ENCODE measurements at regions not wholly inside any gene's neighbourhood (a gene's known extent, or its start where the extent isn't known, plus 50 kb on each side); places are given as distances from the start of the nearest gene placed in this dataset.
A peak's percentile ranks its signal among the peaks of the same experiment; 100 is the strongest.

DNA sequence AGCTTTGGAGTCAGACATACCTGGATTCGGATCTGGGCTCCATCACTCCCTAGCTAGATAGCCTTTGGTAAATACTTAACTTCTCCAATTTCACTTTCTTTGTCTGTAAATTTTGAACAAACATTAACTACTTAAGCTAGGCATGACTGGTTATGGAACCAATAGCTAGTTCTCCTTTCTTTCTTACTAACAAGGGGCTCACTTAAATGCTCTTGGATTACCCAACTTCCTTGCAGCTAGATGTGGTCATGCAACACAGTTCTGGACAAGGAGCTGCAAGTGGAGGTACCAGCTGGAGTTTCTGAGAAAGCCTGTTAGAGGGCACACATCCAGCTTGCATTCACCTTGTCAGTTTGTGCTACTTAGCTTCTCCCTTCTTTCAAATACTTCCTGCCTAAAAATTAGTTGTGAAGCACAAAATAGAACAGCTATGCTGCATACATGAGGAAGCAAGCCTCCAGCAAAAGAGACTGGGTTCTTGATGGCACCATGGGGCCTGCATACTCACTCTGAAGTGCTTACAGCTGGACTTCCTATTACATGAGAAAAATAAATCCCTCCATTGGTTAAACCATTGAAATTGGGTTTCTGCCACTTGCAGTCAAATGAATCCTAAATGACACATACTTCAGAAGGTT is 210.1 kb upstream of the EEA1 start:
- ATAC-seq = no peak
- Histone ChIP-seq H3K79me2 (replicated peaks; ENCODE audit: insufficient read depth) (no peaks in the 10 kb centered on the region), H3K27ac (ENCODE audit: low read depth) (no peak overlapping the region), H3K27me3 (ENCODE audit: insufficient read depth) (no peaks in the 10 kb centered on the region), H4K20me1 (replicated peaks; ENCODE audit: insufficient read depth) (no peaks in the 10 kb centered on the region), H3K9me2 (ENCODE audit: insufficient read depth) (no peaks in the 10 kb centered on the region), H3F3A (replicated peaks; ENCODE audit: low read depth) (no peaks in the 10 kb centered on the region), H3K4me3 (no peak overlapping the region), H3K4me1 (ENCODE audit: insufficient read depth) (no peaks in the 10 kb centered on the region), H3K4me2 (no peak overlapping the region), H2AFZ (0 out of 2 replicates have a peak overlapping the region, but pooled peaks have one; percentile 32), H3K36me3 (ENCODE audit: insufficient read depth) (no peaks in the 10 kb centered on the region)
- H3K4me3 Mint-ChIP-seq = no peak overlapping the region
- DNase-seq (ENCODE audit: low spot score) = no peak
- no peak for TF ChIP-seq EZH2phosphoT487 (IDR thresholded peaks at IDR 0.05; ENCODE audit: unreplicated experiment)
- TF ChIP-seq, protein P1, sequence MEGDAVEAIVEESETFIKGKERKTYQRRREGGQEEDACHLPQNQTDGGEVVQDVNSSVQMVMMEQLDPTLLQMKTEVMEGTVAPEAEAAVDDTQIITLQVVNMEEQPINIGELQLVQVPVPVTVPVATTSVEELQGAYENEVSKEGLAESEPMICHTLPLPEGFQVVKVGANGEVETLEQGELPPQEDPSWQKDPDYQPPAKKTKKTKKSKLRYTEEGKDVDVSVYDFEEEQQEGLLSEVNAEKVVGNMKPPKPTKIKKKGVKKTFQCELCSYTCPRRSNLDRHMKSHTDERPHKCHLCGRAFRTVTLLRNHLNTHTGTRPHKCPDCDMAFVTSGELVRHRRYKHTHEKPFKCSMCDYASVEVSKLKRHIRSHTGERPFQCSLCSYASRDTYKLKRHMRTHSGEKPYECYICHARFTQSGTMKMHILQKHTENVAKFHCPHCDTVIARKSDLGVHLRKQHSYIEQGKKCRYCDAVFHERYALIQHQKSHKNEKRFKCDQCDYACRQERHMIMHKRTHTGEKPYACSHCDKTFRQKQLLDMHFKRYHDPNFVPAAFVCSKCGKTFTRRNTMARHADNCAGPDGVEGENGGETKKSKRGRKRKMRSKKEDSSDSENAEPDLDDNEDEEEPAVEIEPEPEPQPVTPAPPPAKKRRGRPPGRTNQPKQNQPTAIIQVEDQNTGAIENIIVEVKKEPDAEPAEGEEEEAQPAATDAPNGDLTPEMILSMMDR (conservative IDR thresholded peaks at IDR 0.05; ENCODE audit: low read depth in 2 of 2) = no peak
- TF ChIP-seq ZNF462 (CRISPR knock-in tag; IDR thresholded peaks at IDR 0.05) = no peak
- no peak for TF ChIP-seq ETS1 (IDR thresholded peaks at IDR 0.05)
- no peak for TF ChIP-seq POLR2AphosphoS5 (IDR thresholded peaks at IDR 0.05; ENCODE audit: low read depth)
- no peak for TF ChIP-seq ZNF331 (CRISPR knock-in tag; IDR thresholded peaks at IDR 0.05; ENCODE audit: low read depth)
- TF ChIP-seq EZH2 (IDR thresholded peaks at IDR 0.05; ENCODE audit: low read depth, unreplicated experiment) = no peak
- TF ChIP-seq JUNB (IDR thresholded peaks at IDR 0.05; ENCODE audit: unreplicated experiment) = no peak
- TF ChIP-seq NANOG (IDR thresholded peaks at IDR 0.05; ENCODE audit: borderline replicate concordance) = no peak
- TF ChIP-seq CREB1 (CRISPR knock-in tag; IDR thresholded peaks at IDR 0.05; ENCODE audit: low read depth) = no peak
- no peak for TF ChIP-seq ZNF114 (CRISPR knock-in tag; IDR thresholded peaks at IDR 0.05)
- no peak for TF ChIP-seq STAT1 (IDR thresholded peaks at IDR 0.05; ENCODE audit: unreplicated experiment)
- no peak for TF ChIP-seq REST (IDR thresholded peaks at IDR 0.05; ENCODE audit: unreplicated experiment)
- H3K9me3 Mint-ChIP-seq = no peaks in the 10 kb centered on the region
- no peaks in the 10 kb centered on the region for H3K27me3 Mint-ChIP-seq (ENCODE audit: insufficient read depth, low read depth, poor library complexity)
- H3K27ac Mint-ChIP-seq = no peak overlapping the region
- H3K36me3 Mint-ChIP-seq (ENCODE audit: low read depth) = no peaks in the 10 kb centered on the region
- H3K4me1 Mint-ChIP-seq = no peaks in the 10 kb centered on the region; the same call in 2 of the 3 replicates
